ENCODE measurements at regions not wholly inside any gene's neighbourhood (a gene's known extent, or its start where the extent isn't known, plus 50 kb on each side); places are given as distances from the start of the nearest gene placed in this dataset.

GRCh38 chr7:67392596-67393438 lies 396.2 kb downstream of the TYW1 start:
- no peak for DNase-seq (ENCODE audit: low spot score)
- Histone ChIP-seq H3K36me3 (no peaks in the 10 kb centered on the region), H3K4me3 (no peak overlapping the region), H3K27ac (no peak overlapping the region), H3K9me3 (peaks cover 0 to 1% of the 10 kb centered on the region in 2 donors), H3K27me3 (no peaks in the 10 kb centered on the region), H3K4me1 (no peaks in the 10 kb centered on the region)
- TF ChIP-seq, protein P1, sequence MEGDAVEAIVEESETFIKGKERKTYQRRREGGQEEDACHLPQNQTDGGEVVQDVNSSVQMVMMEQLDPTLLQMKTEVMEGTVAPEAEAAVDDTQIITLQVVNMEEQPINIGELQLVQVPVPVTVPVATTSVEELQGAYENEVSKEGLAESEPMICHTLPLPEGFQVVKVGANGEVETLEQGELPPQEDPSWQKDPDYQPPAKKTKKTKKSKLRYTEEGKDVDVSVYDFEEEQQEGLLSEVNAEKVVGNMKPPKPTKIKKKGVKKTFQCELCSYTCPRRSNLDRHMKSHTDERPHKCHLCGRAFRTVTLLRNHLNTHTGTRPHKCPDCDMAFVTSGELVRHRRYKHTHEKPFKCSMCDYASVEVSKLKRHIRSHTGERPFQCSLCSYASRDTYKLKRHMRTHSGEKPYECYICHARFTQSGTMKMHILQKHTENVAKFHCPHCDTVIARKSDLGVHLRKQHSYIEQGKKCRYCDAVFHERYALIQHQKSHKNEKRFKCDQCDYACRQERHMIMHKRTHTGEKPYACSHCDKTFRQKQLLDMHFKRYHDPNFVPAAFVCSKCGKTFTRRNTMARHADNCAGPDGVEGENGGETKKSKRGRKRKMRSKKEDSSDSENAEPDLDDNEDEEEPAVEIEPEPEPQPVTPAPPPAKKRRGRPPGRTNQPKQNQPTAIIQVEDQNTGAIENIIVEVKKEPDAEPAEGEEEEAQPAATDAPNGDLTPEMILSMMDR (IDR thresholded peaks at IDR 0.05): no peak

- H3K27ac ChIP-seq: no peak overlapping the region
- DNase-seq (ENCODE audit: low spot score): no peak
Measured at GRCh38 chr7:67393903-67394302, 397.3 kb downstream of the TYW1 start.

GRCh38 chr7:67398916-67399315 lies 402.3 kb downstream of the TYW1 start:
- no peaks in the 10 kb centered on the region for H3K36me3 ChIP-seq
- no peak overlapping the region for H3K4me3 ChIP-seq
- TF ChIP-seq, protein P1 (IDR thresholded peaks at IDR 0.05): no peak
- H3K4me1 ChIP-seq: no peaks in the 10 kb centered on the region
- H3K9me3 ChIP-seq: peaks cover 4 to 5% of the 10 kb centered on the region in 2 donors
- H3K27ac ChIP-seq: no peak overlapping the region
- H3K27me3 ChIP-seq: no peaks in the 10 kb centered on the region
- DNase-seq (ENCODE audit: low spot score): no peak

More at GRCh38 chr7:67393903-67394302, 397.3 kb downstream of the TYW1 start:
- peaks cover 4 to 5% of the 10 kb centered on the region in 2 donors for H3K9me3 ChIP-seq
- H3K4me1 ChIP-seq: no peaks in the 10 kb centered on the region
- no peak overlapping the region for H3K4me3 ChIP-seq
- TF ChIP-seq, protein P1 (IDR thresholded peaks at IDR 0.05): no peak
- H3K36me3 ChIP-seq: no peaks in the 10 kb centered on the region
- H3K27me3 ChIP-seq: no peaks in the 10 kb centered on the region

GRCh38 chr7:67401492-67401891 lies 404.9 kb downstream of the TYW1 start:
- TF ChIP-seq, protein P1 (IDR thresholded peaks at IDR 0.05): no peak
- no peak for DNase-seq (ENCODE audit: low spot score)
- Histone ChIP-seq H3K4me1 (no peaks in the 10 kb centered on the region), H3K27ac (no peak overlapping the region), H3K4me3 (no peak overlapping the region), H3K27me3 (no peaks in the 10 kb centered on the region), H3K9me3 (peaks cover 4 to 5% of the 10 kb centered on the region in 2 donors), H3K36me3 (no peaks in the 10 kb centered on the region)

DNA sequence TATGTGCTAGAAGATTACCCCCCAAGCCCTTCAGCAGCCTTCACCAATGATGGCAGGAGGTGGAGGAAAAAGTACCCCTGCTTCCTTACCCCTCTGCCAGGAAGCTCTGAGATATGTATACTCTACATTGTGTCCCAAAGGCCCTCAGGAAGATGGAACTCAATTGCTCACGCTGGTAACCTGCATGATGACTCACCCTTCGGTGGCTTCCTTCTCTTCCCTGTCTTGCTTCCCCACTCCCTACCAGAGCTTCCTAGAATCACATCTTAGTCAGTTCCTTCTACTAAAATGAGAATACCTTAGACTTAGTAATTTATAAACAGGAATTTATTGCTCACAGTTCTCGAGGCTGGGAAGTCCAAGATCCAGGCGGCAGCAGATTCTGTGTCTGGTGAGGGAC lies 405.6 kb downstream of the TYW1 start:
- no peaks in the 10 kb centered on the region for H3K27me3 ChIP-seq
- no peak overlapping the region for H3K27ac ChIP-seq
- TF ChIP-seq, protein P1 (IDR thresholded peaks at IDR 0.05): no peak
- no peak overlapping the region for H3K4me3 ChIP-seq
- DNase-seq (ENCODE audit: low spot score): no peak
- peaks cover 4 to 5% of the 10 kb centered on the region in 2 donors for H3K9me3 ChIP-seq
- H3K36me3 ChIP-seq: no peaks in the 10 kb centered on the region
- no peaks in the 10 kb centered on the region for H3K4me1 ChIP-seq
